Omental fat pad (tissue), 3 donors: ENCODE measurements at regions not wholly inside any gene's neighbourhood (a gene's known extent, or its start where the extent isn't known, plus 50 kb on each side); places are given as distances from the start of the nearest gene placed in this dataset.

Source experiments
- ATAC-seq: fragments of 150-250 bp; one replicate; pipeline ENCODE4 v1.9.1; 2016; ENCODE audit warnings: mild to moderate bottlenecking, moderate library complexity; ENCODE audit not compliant: low FRiP score
- DNase-seq: peaks from one replicate; pipeline ENCODE4 v3.0.0-alpha.2; 2019; ENCODE audit warnings: low spot score
- TF ChIP-seq, protein P1 (sequence below), 3 donors: fragments of 450-650 bp; IDR thresholded peaks; one replicate each; pipeline ENCODE4 v1.5.1; 2016 to 2017; ENCODE audit warnings: antibody characterized with exemption in 3 of 3, mild to moderate bottlenecking in 3 of 3, moderate library complexity in 2 of 3

DNA sequence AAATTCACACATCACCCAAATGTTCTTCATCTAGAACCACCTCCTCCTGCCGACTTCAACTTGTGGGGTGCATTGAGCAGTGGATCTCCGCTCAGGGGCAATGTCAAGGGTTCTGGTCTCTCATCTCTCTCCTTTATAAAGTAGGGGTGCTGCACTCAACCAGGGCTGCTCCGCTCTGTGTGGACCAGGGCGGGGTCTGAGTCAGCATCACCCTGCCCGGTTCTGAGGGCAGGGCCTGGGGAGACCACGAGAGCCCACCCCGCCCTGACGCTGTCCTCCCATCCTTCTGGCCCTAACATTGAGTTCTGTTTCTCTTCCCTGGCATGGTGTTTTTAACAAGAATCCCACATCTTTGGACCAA, 311.6 kb upstream of the DIO3 start:
- ATAC-seq (no peak), DNase-seq (no peak)
- TF ChIP-seq, protein P1, sequence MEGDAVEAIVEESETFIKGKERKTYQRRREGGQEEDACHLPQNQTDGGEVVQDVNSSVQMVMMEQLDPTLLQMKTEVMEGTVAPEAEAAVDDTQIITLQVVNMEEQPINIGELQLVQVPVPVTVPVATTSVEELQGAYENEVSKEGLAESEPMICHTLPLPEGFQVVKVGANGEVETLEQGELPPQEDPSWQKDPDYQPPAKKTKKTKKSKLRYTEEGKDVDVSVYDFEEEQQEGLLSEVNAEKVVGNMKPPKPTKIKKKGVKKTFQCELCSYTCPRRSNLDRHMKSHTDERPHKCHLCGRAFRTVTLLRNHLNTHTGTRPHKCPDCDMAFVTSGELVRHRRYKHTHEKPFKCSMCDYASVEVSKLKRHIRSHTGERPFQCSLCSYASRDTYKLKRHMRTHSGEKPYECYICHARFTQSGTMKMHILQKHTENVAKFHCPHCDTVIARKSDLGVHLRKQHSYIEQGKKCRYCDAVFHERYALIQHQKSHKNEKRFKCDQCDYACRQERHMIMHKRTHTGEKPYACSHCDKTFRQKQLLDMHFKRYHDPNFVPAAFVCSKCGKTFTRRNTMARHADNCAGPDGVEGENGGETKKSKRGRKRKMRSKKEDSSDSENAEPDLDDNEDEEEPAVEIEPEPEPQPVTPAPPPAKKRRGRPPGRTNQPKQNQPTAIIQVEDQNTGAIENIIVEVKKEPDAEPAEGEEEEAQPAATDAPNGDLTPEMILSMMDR (IDR thresholded peaks at IDR 0.05) = no peak

DNA sequence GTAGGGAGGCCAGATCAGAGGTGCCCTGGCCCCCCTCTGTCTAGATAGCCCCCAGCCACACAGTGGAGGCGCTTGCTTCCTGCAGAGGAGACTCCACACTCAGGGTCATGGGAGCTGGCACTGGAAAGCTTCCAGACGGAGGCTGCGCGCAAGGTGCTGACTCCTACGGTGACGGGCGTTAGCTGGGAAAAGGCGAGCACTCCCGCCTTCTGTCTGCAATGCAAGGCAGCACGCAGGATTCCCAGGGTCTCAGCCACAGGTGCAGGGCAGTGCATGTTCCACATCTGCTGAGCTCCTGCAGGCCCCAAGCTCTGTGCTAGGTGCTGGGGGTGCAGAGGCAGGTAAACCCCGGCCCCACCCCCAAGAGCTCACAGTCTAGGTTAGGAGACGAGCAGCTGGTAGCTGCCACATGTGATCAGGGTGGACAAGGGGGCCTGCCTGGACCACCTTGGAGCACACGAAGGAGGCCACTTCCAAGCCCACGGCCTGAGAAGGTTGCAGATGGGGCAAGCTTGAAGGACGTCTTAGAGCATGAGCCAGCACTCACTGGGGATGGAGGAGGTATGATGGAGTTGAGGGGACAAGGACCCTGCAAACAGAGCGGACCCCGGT, 310.9 kb upstream of the DIO3 start:
- TF ChIP-seq, protein P1 (IDR thresholded peaks at IDR 0.05) = no peak
- ATAC-seq (no peak), DNase-seq (peak; percentile 11)

DNA sequence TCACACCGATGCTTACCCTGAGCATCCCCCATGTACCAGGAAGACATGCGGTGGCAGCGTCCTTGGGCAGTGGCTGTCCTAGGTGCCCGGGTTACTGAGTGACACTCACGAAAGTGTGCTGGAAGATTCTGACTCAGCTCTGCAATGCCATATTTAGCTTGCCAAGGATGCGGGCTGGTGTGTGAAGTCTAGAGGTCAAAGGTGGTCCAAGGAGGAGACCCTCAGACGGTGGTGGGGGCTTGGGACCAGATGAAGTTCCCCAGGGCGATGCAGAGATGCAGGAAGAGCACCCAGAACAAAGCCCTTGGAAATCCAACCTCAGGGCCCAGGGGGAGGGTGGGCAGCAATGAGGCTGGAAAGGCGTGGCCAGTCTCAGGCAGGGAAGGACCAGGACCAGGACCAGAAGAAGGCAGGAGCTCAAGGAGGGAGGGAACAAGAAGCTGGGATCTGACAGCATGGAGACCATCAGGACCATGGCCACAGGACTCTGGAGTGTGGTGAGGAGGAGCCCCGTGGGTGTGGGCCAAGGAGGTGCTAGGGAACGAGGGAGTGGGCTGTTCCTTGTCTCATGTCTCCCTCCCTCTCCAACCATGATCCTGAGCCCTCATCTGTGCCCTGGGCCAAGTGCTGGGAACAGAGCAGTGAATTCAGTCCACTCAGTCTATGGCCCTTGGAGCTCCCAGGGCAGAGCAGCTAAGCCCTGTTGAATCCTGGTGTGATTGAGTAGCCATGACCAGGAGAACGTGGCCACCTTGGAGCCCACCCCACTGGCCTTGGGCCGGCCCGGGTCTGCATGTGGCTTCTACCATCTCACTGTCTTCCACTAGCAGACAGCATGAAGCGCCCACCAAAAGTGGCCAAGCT, 310.1 kb upstream of the DIO3 start:
- no peak for ATAC-seq
- TF ChIP-seq, protein P1 (IDR thresholded peaks at IDR 0.05) = no peak
- DNase-seq = no peak

- no peak for DNase-seq
- TF ChIP-seq, protein P1 (IDR thresholded peaks at IDR 0.05) = no peak
- no peak for ATAC-seq
Measured at GRCh38 chr14:101251812-101252442, 309.4 kb upstream of the DIO3 start.

- TF ChIP-seq, protein P1 (IDR thresholded peaks at IDR 0.05) = no peak
- ATAC-seq = no peak
- DNase-seq = no peak
Measured at GRCh38 chr14:101252443-101253214, 308.7 kb upstream of the DIO3 start.

GRCh38 chr14:101253948-101254347, 307.3 kb upstream of the DIO3 start:
- ATAC-seq = no peak
- DNase-seq = no peak
- TF ChIP-seq, protein P1 (IDR thresholded peaks at IDR 0.05) = no peak
